ENCODE measurements at regions not wholly inside any gene's neighbourhood (a gene's known extent, or its start where the extent isn't known, plus 50 kb on each side); places are given as distances from the start of the nearest gene placed in this dataset.

GRCh38 chr2:20146401-20146800, 78.5 kb downstream of the SDC1 start:
- H2BK120ac ChIP-seq (replicated peaks; ENCODE audit: low read depth, low read length), result no peak overlapping the region
- no peak overlapping the region for H2BK5ac ChIP-seq (ENCODE audit: low read depth, low read length)
- CTCF ChIA-PET (ENCODE audit: partially characterized antibody), result interaction anchor here (0.7 to 2.4 kb wide), 7 partner anchors 10 to 59 kb away, joined by 3 to 8 read pairs (median 3); no protein-coding TSS in a partner anchor
- H4K91ac ChIP-seq (replicated peaks; ENCODE audit: insufficient read length, low read length), result no peak overlapping the region
- H3K4ac ChIP-seq (replicated peaks; ENCODE audit: insufficient read length, low read depth, low read length), result no peak overlapping the region
- no peak overlapping the region for H3K4me3 ChIP-seq (ENCODE audit: extremely low read depth in 1 of 4, insufficient read depth in 2 of 4, low read depth in 3 of 4, low read length in 4 of 4)
- H3K4me2 ChIP-seq (ENCODE audit: insufficient read depth in 1 of 2, low read depth in 2 of 2, low read length in 2 of 2), result no peak overlapping the region
- no peak overlapping the region for H3K23ac ChIP-seq (ENCODE audit: insufficient read length)
- no peaks in the 10 kb centered on the region for H3K27me3 ChIP-seq (replicated peaks in 1 of 4; ENCODE audit: control insufficient read depth in 3 of 4, extremely low read depth in 1 of 4, insufficient read depth in 3 of 4, low read length in 3 of 4)
- WGBS, 2 experiments (ENCODE audit: extremely low coverage in 1 of 2, insufficient coverage in 1 of 2, insufficient read length in 1 of 2, insufficient replicate concordance in 2 of 2, low coverage in 1 of 2, low lambda C conversion rate in 2 of 2, missing lambda C conversion rate in 1 of 2), result 92% methylated on average over 2 of the region's 2 CpGs; no CpG with 5 or more reads in 1 of the 2 experiments
- no peak overlapping the region for H2BK20ac ChIP-seq (ENCODE audit: low read length)
- H3K56ac ChIP-seq (replicated peaks; ENCODE audit: insufficient read length, low read depth, low read length), result no peak overlapping the region
- POLR2A ChIA-PET (ENCODE audit: partially characterized antibody), result interaction anchor here (0.7 to 1.5 kb wide), 3 partner anchors 9 to 300 kb away, joined by 3 to 4 read pairs (median 3); partner anchors contain the start of gene RHOB
- H2BK12ac ChIP-seq (ENCODE audit: low read depth, low read length), result no peak overlapping the region
- no peak overlapping the region for H2BK15ac ChIP-seq (ENCODE audit: low read length)
- no peak overlapping the region for H3K14ac ChIP-seq (ENCODE audit: insufficient read length)
- H3K9ac ChIP-seq (replicated peaks in 1 of 4; ENCODE audit: extremely low read depth in 1 of 4, low read depth in 3 of 4, low read length in 3 of 4), result no peak overlapping the region
- no peaks in the 10 kb centered on the region for H3K79me2 ChIP-seq (ENCODE audit: control insufficient read depth in 1 of 2, insufficient read depth in 2 of 2, low read length in 2 of 2)
- H3K27ac ChIP-seq (ENCODE audit: low read depth, low read length), result no peak overlapping the region
- no peak overlapping the region for H4K8ac ChIP-seq (ENCODE audit: extremely low read depth, insufficient read depth, low read length)
- H3K36me3 ChIP-seq (ENCODE audit: control insufficient read depth in 2 of 4, insufficient read depth in 4 of 4, low read length in 3 of 4), result no peaks in the 10 kb centered on the region
- H4K20me1 ChIP-seq (replicated peaks in 1 of 2; ENCODE audit: control insufficient read depth in 1 of 2, insufficient read depth in 2 of 2, low read length in 2 of 2), result no peaks in the 10 kb centered on the region
- no peak overlapping the region for H4K5ac ChIP-seq (ENCODE audit: insufficient read length, low read depth, low read length)
- peaks cover 0 to 19% (median 9%) of the 10 kb centered on the region in 4 experiments; a peak in 6 of 7 replicates for H3K4me1 ChIP-seq (replicated peaks in 1 of 4; ENCODE audit: control insufficient read depth in 3 of 4, insufficient read depth in 4 of 4, low read length in 3 of 4)
- no peak for DNase-seq (ENCODE audit: low read depth in 1 of 2, low spot score in 2 of 2)
- H3K18ac ChIP-seq (ENCODE audit: extremely low read depth, low read length), result no peak overlapping the region
- H2AFZ ChIP-seq (ENCODE audit: low read length), result no peak overlapping the region
- FAIRE-seq, result no peak
- H3K79me1 ChIP-seq (ENCODE audit: low read depth, low read length), result no peaks in the 10 kb centered on the region
- H3K23me2 ChIP-seq (ENCODE audit: low read depth, low read length), result no peaks in the 10 kb centered on the region
- H3K9me3 ChIP-seq (ENCODE audit: insufficient read depth in 2 of 2, low read depth in 1 of 2, low read length in 1 of 2), result no peaks in the 10 kb centered on the region
- H2AK5ac ChIP-seq (ENCODE audit: low read depth, low read length), result no peak overlapping the region
- no peak for TF ChIP-seq ATF3 (IDR thresholded peaks at IDR 0.05; ENCODE audit: insufficient read depth, low read depth, low read length)
- TF ChIP-seq GTF2F1 (IDR thresholded peaks at IDR 0.05; ENCODE audit: borderline replicate concordance, low read depth, low read length), result no peak
- no peak for TF ChIP-seq CBX5 (IDR thresholded peaks at IDR 0.05; ENCODE audit: low read depth, low read length)
- no peak for TF ChIP-seq BCL11A (IDR thresholded peaks at IDR 0.05; ENCODE audit: low read depth in 2 of 2, low read length in 2 of 2)
- no peak for TF ChIP-seq SRF (IDR thresholded peaks at IDR 0.05; ENCODE audit: low read depth, low read length)
- TF ChIP-seq TEAD4 (IDR thresholded peaks at IDR 0.05; ENCODE audit: low read depth, low read length), result no peak
- no peak for TF ChIP-seq CBX8 (IDR thresholded peaks at IDR 0.05; ENCODE audit: borderline replicate concordance, low read depth, low read length)
- TF ChIP-seq YY1 (IDR thresholded peaks at IDR 0.05; ENCODE audit: low read depth, low read length), result no peak
- TF ChIP-seq TBP (IDR thresholded peaks at IDR 0.05; ENCODE audit: low read depth, low read length), result no peak
- TF ChIP-seq BACH1 (IDR thresholded peaks at IDR 0.05; ENCODE audit: low read length), result no peak
- no peak for TF ChIP-seq GABPA (IDR thresholded peaks at IDR 0.05; ENCODE audit: borderline replicate concordance, insufficient read depth, low read length)
- no peak for TF ChIP-seq BRCA1 (IDR thresholded peaks at IDR 0.05; ENCODE audit: low read depth, low read length)
- no peak for TF ChIP-seq SP1 (IDR thresholded peaks at IDR 0.05; ENCODE audit: low read depth, low read length)
- no peak for TF ChIP-seq SAP30 (IDR thresholded peaks at IDR 0.05; ENCODE audit: insufficient read depth, insufficient replicate concordance, low read length)
- TF ChIP-seq CHD1 (IDR thresholded peaks at IDR 0.05; ENCODE audit: low read depth, low read length), result no peak
- no peak for TF ChIP-seq SIRT6 (IDR thresholded peaks at IDR 0.05; ENCODE audit: low read length)
